Endodermal cell (in vitro differentiated cells): ENCODE measurements at regions not wholly inside any gene's neighbourhood (a gene's known extent, or its start where the extent isn't known, plus 50 kb on each side); places are given as distances from the start of the nearest gene placed in this dataset.

Experiments
- DNase-seq: peaks from one replicate; pipeline ENCODE4 v3.0.0-alpha.2; 2017
- H3K27ac ChIP-seq: 2 replicates; pipeline ENCODE4 v1.5.1; 2013; ENCODE audit warnings: mild to moderate bottlenecking, low read depth, low read length, moderate library complexity
- H3K27me3 ChIP-seq: 2 replicates; pipeline ENCODE4 v1.6.1; 2013; ENCODE audit warnings: mild to moderate bottlenecking, low read length, moderate library complexity; ENCODE audit not compliant: insufficient read depth, control insufficient read depth, poor library complexity, severe bottlenecking
- H3K36me3 ChIP-seq: 2 replicates; pipeline ENCODE4 v1.7.0; 2013; ENCODE audit warnings: mild to moderate bottlenecking, low read length, moderate library complexity; ENCODE audit not compliant: control insufficient read depth, insufficient read depth
- H3K4me1 ChIP-seq: one replicate; pipeline ENCODE4 v1.7.0; 2013; ENCODE audit warnings: low read length; ENCODE audit not compliant: control insufficient read depth, insufficient read depth
- H3K4me3 ChIP-seq: 2 replicates; pipeline ENCODE4 v1.5.1; 2013; ENCODE audit warnings: mild to moderate bottlenecking, low read length, moderate library complexity
- H3K9ac ChIP-seq: 2 replicates; pipeline ENCODE4 v1.6.1; 2013; ENCODE audit warnings: mild to moderate bottlenecking, low read length, moderate library complexity; ENCODE audit not compliant: poor library complexity, severe bottlenecking; ENCODE audit errors: extremely low read depth
- H3K9me3 ChIP-seq: 2 replicates; pipeline ENCODE4 v1.6.1; 2013; ENCODE audit warnings: mild to moderate bottlenecking, low read length, moderate library complexity; ENCODE audit not compliant: control insufficient read depth
- H3K27ac Mint-ChIP-seq: 2 replicates; pipeline ENCODE4 v1.8.0; 2020; ENCODE audit warnings: mixed read lengths
- H3K27me3 Mint-ChIP-seq: 2 replicates; pipeline ENCODE4 v1.8.0; 2021; ENCODE audit warnings: mild to moderate bottlenecking, mixed read lengths; ENCODE audit not compliant: insufficient read depth
- H3K36me3 Mint-ChIP-seq: 2 replicates; pipeline ENCODE4 v1.8.0; 2020; ENCODE audit warnings: low read depth, mixed read lengths
- H3K4me1 Mint-ChIP-seq: 2 replicates; pipeline ENCODE4 v1.8.0; 2020; ENCODE audit warnings: mixed read lengths
- H3K4me3 Mint-ChIP-seq: 2 replicates; pipeline ENCODE4 v1.8.0; 2020; ENCODE audit warnings: mild to moderate bottlenecking, moderate library complexity, mixed read lengths
- H3K9me3 Mint-ChIP-seq: 2 replicates; pipeline ENCODE4 v1.8.0; 2020; ENCODE audit warnings: mild to moderate bottlenecking, mixed read lengths
- CTCF ChIP-seq: fragments of 200-600 bp; sonication (generic); conservative IDR thresholded peaks from 2 replicates; pipeline ENCODE4 v1.5.0; 2021; ENCODE audit warnings: antibody characterized with exemption, mild to moderate bottlenecking
- WGBS, 2 experiments: methylation state at CpG; one replicate each; pipeline versions ENCODE4 v1.1.5 to v1.1.7; 2013; ENCODE audit warnings: missing lambda C conversion rate in 2 of 2, mixed read lengths in 1 of 2; ENCODE audit not compliant: insufficient coverage in 1 of 2, insufficient read length in 1 of 2; 5-methylcytosine and 5-hydroxymethylcytosine counted together

- Histone ChIP-seq H3K27ac (no peak overlapping the region), H3K4me1 (no peaks in the 10 kb centered on the region), H3K36me3 (no peaks in the 10 kb centered on the region), H3K9ac (no peak overlapping the region), H3K4me3 (no peak overlapping the region), H3K9me3 (no peaks in the 10 kb centered on the region), H3K27me3 (no peaks in the 10 kb centered on the region)
- Mint-ChIP-seq H3K4me1 (no peaks in the 10 kb centered on the region), H3K27me3 (no peaks in the 10 kb centered on the region), H3K27ac (no peak overlapping the region), H3K9me3 (no peaks in the 10 kb centered on the region), H3K36me3 (no peaks in the 10 kb centered on the region), H3K4me3 (no peak overlapping the region)
- TF ChIP-seq CTCF = no peak
- no peak for DNase-seq
- 82 to 100% methylated on average over 2 to 6 of the region's 6 CpGs for WGBS, 2 experiments
These were observed 153.2 kb upstream of the MEF2C start for GRCh38 chr5:89036166-89036565.

- no peak for DNase-seq
- H3K4me3 ChIP-seq = no peak overlapping the region
- Mint-ChIP-seq H3K9me3 (no peaks in the 10 kb centered on the region), H3K27ac (no peak overlapping the region), H3K27me3 (no peaks in the 10 kb centered on the region), H3K4me3 (no peak overlapping the region), H3K36me3 (no peaks in the 10 kb centered on the region), H3K4me1 (no peaks in the 10 kb centered on the region)
- no peak overlapping the region for H3K9ac ChIP-seq
- no peaks in the 10 kb centered on the region for H3K27me3 ChIP-seq
- no peaks in the 10 kb centered on the region for H3K4me1 ChIP-seq
- WGBS, 2 experiments = 92% methylated on average over 2 of the region's 2 CpGs; no CpG with 5 or more reads in 1 of the 2 experiments
- no peaks in the 10 kb centered on the region for H3K36me3 ChIP-seq
- no peak for TF ChIP-seq CTCF
- H3K27ac ChIP-seq = no peak overlapping the region
- no peaks in the 10 kb centered on the region for H3K9me3 ChIP-seq
These were observed 151.6 kb upstream of the MEF2C start for GRCh38 chr5:89034588-89034987.

- Mint-ChIP-seq H3K4me3 (no peak overlapping the region), H3K36me3 (peaks cover 8% of the 10 kb centered on the region)
- H3K36me3 ChIP-seq = no peaks in the 10 kb centered on the region
These were observed 147.8 kb upstream of the MEF2C start for GRCh38 chr5:89030798-89031197.

More at GRCh38 chr5:89030798-89031197, 147.8 kb upstream of the MEF2C start:
- H3K27ac Mint-ChIP-seq = no peak overlapping the region
- Histone ChIP-seq H3K9me3 (peaks cover 17% of the 10 kb centered on the region), H3K4me1 (no peaks in the 10 kb centered on the region), H3K4me3 (no peak overlapping the region), H3K9ac (no peak overlapping the region), H3K27ac (no peak overlapping the region), H3K27me3 (no peaks in the 10 kb centered on the region)
- peaks cover 21% of the 10 kb centered on the region for H3K9me3 Mint-ChIP-seq
- TF ChIP-seq CTCF = no peak
- no peaks in the 10 kb centered on the region for H3K4me1 Mint-ChIP-seq
- no peaks in the 10 kb centered on the region for H3K27me3 Mint-ChIP-seq
- WGBS, 2 experiments = 94 to 96% methylated on average over 3 of the region's 3 CpGs
- DNase-seq = no peak
